Subcutaneous abdominal adipose tissue (tissue), 5 donors: ENCODE measurements at regions not wholly inside any gene's neighbourhood (a gene's known extent, or its start where the extent isn't known, plus 50 kb on each side); places are given as distances from the start of the nearest gene placed in this dataset.

ENCODE experiments used
- H3K27ac ChIP-seq: one replicate; pipeline ENCODE4 v1.7.0; 2013; ENCODE audit warnings: low read depth, mild to moderate bottlenecking, inconsistent platforms, low read length, moderate library complexity
- H3K27me3 ChIP-seq, 5 donors: one replicate each; pipeline ENCODE4 v1.7.0; 2013; ENCODE audit warnings: low read length in 5 of 5, inconsistent platforms in 1 of 5; ENCODE audit not compliant: control insufficient read depth in 5 of 5, insufficient read depth in 4 of 5
- H3K36me3 ChIP-seq, 5 donors: one replicate each; pipeline ENCODE4 v1.7.0; 2013; ENCODE audit warnings: low read length in 5 of 5; ENCODE audit not compliant: control insufficient read depth in 5 of 5, insufficient read depth in 5 of 5
- H3K4me1 ChIP-seq, 5 donors: one replicate each; pipeline ENCODE4 v1.7.0; 2013; ENCODE audit warnings: low read length in 5 of 5, mild to moderate bottlenecking in 3 of 5, moderate library complexity in 1 of 5; ENCODE audit not compliant: control insufficient read depth in 5 of 5, insufficient read depth in 5 of 5
- H3K4me3 ChIP-seq, 5 donors: one replicate each; pipeline ENCODE4 v1.7.0; 2013; ENCODE audit warnings: low read length in 5 of 5, low read depth in 1 of 5
- H3K9ac ChIP-seq, 5 donors: one replicate each; pipeline ENCODE4 v1.7.0; 2013; ENCODE audit warnings: low read length in 5 of 5, mild to moderate bottlenecking in 4 of 5, moderate library complexity in 3 of 5
- H3K9me3 ChIP-seq, 5 donors: one replicate each; pipeline ENCODE4 v1.7.0; 2013; ENCODE audit warnings: low read length in 5 of 5; ENCODE audit not compliant: control insufficient read depth in 5 of 5
- donor health status: healthy.
- donor health status: healthy.
- donor health status: healthy.
- donor health status: healthy.
- donor health status: healthy.

GRCh38 chr10:79001082-79001885 is 67.5 kb upstream of the ZMIZ1 start:
- peaks cover 0 to 18% (median 8%) of the 10 kb centered on the region in 5 donors for H3K27me3 ChIP-seq
- no peak overlapping the region for H3K27ac ChIP-seq
- H3K4me3 ChIP-seq, result no peak overlapping the region
- H3K9ac ChIP-seq, result no peak overlapping the region
- H3K4me1 ChIP-seq, result peaks cover 0 to 15% (median 0%) of the 10 kb centered on the region in 5 donors
- H3K9me3 ChIP-seq, result no peaks in the 10 kb centered on the region
- no peaks in the 10 kb centered on the region for H3K36me3 ChIP-seq

- Histone ChIP-seq H3K4me3 (no peak overlapping the region), H3K27me3 (peaks cover 0 to 16% (median 8%) of the 10 kb centered on the region in 5 donors), H3K4me1 (peaks cover 0 to 13% (median 1%) of the 10 kb centered on the region in 5 donors), H3K9ac (no peak overlapping the region), H3K9me3 (no peaks in the 10 kb centered on the region), H3K27ac (no peak overlapping the region), H3K36me3 (no peaks in the 10 kb centered on the region)
These were observed 66.4 kb upstream of the ZMIZ1 start for GRCh38 chr10:79002336-79002735.

- no peaks in the 10 kb centered on the region for H3K9me3 ChIP-seq
- H3K27me3 ChIP-seq, result peaks cover 0 to 16% (median 8%) of the 10 kb centered on the region in 5 donors
- peaks cover 0 to 15% (median 7%) of the 10 kb centered on the region in 5 donors for H3K4me1 ChIP-seq
- H3K9ac ChIP-seq, result no peak overlapping the region
- H3K27ac ChIP-seq, result no peak overlapping the region
- H3K4me3 ChIP-seq, result no peak overlapping the region
- no peaks in the 10 kb centered on the region for H3K36me3 ChIP-seq
These were observed 65.3 kb upstream of the ZMIZ1 start for GRCh38 chr10:79003183-79004100.

GRCh38 chr10:79004311-79004710 is 64.5 kb upstream of the ZMIZ1 start:
- H3K9me3 ChIP-seq, result no peaks in the 10 kb centered on the region
- H3K4me3 ChIP-seq, result no peak overlapping the region
- H3K9ac ChIP-seq, result no peak overlapping the region
- peaks cover 0 to 15% (median 7%) of the 10 kb centered on the region in 5 donors for H3K4me1 ChIP-seq
- no peak overlapping the region for H3K27ac ChIP-seq
- peaks cover 0 to 9% (median 6%) of the 10 kb centered on the region in 5 donors for H3K27me3 ChIP-seq
- H3K36me3 ChIP-seq, result no peaks in the 10 kb centered on the region

GRCh38 chr10:79005126-79005810 is 63.5 kb upstream of the ZMIZ1 start:
- peaks cover 0 to 8% (median 4%) of the 10 kb centered on the region in 5 donors for H3K27me3 ChIP-seq
- no peak overlapping the region for H3K4me3 ChIP-seq
- H3K36me3 ChIP-seq, result no peaks in the 10 kb centered on the region
- no peaks in the 10 kb centered on the region for H3K9me3 ChIP-seq
- H3K9ac ChIP-seq, result no peak overlapping the region
- peaks cover 0 to 15% (median 7%) of the 10 kb centered on the region in 5 donors for H3K4me1 ChIP-seq
- H3K27ac ChIP-seq, result no peak overlapping the region

GRCh38 chr10:79007018-79007417 is 61.7 kb upstream of the ZMIZ1 start:
- Histone ChIP-seq H3K36me3 (no peaks in the 10 kb centered on the region), H3K4me3 (no peak overlapping the region), H3K9ac (no peak overlapping the region), H3K27me3 (peaks cover 0 to 8% (median 0%) of the 10 kb centered on the region in 5 donors), H3K27ac (no peak overlapping the region), H3K9me3 (no peaks in the 10 kb centered on the region), H3K4me1 (peaks cover 0 to 7% (median 6%) of the 10 kb centered on the region in 5 donors)

GRCh38 chr10:79007421-79008319 is 61.1 kb upstream of the ZMIZ1 start:
- Histone ChIP-seq H3K27ac (no peak overlapping the region), H3K9ac (no peak overlapping the region)

GRCh38 chr10:79009145-79009544 is 59.6 kb upstream of the ZMIZ1 start:
- H3K27me3 ChIP-seq, result peaks cover 0 to 8% (median 0%) of the 10 kb centered on the region in 5 donors
- no peaks in the 10 kb centered on the region for H3K36me3 ChIP-seq
- H3K9me3 ChIP-seq, result no peaks in the 10 kb centered on the region
- H3K27ac ChIP-seq, result no peak overlapping the region
- H3K4me1 ChIP-seq, result peaks cover 0 to 9% (median 6%) of the 10 kb centered on the region in 5 donors
- H3K9ac ChIP-seq, result no peak overlapping the region
- no peak overlapping the region for H3K4me3 ChIP-seq

More at GRCh38 chr10:79007421-79008319, 61.1 kb upstream of the ZMIZ1 start:
- H3K4me3 ChIP-seq, result no peak overlapping the region
- no peaks in the 10 kb centered on the region for H3K36me3 ChIP-seq
- peaks cover 0 to 7% (median 6%) of the 10 kb centered on the region in 5 donors for H3K4me1 ChIP-seq
- H3K27me3 ChIP-seq, result peaks cover 0 to 8% (median 0%) of the 10 kb centered on the region in 5 donors
- H3K9me3 ChIP-seq, result no peaks in the 10 kb centered on the region

- Histone ChIP-seq H3K9ac (no peak overlapping the region), H3K4me3 (no peak overlapping the region), H3K36me3 (no peaks in the 10 kb centered on the region), H3K27me3 (no peaks in the 10 kb centered on the region), H3K27ac (no peak overlapping the region), H3K9me3 (peaks cover 0 to 2% (median 0%) of the 10 kb centered on the region in 5 donors), H3K4me1 (peaks cover 0 to 5% (median 3%) of the 10 kb centered on the region in 5 donors)
These were observed 56.2 kb upstream of the ZMIZ1 start for GRCh38 chr10:79012567-79012966.
